Vagina (tissue), 2 donors: ENCODE measurements at regions not wholly inside any gene's neighbourhood (a gene's known extent, or its start where the extent isn't known, plus 50 kb on each side); places are given as distances from the start of the nearest gene placed in this dataset.

Experiments used
- CTCF ChIP-seq, 3 experiments: fragments of 450-650 bp in 2 of 3; fragments of 200-600 bp in 1 of 3; sonication (generic) in 1 of 3; IDR thresholded peaks; one replicate each; pipeline ENCODE4 v1.5.1; 2017 to 2019; ENCODE audit warnings: antibody characterized with exemption in 3 of 3, mild to moderate bottlenecking in 2 of 3, moderate library complexity in 2 of 3
- POLR2A ChIP-seq, 2 donors: fragments of 450-650 bp; IDR thresholded peaks; one replicate each; pipeline ENCODE4 v1.6.1; 2017; ENCODE audit warnings: antibody characterized with exemption in 2 of 2, mild to moderate bottlenecking in 2 of 2, moderate library complexity in 2 of 2

- TF ChIP-seq CTCF (IDR thresholded peaks at IDR 0.05) (no peak), POLR2A (IDR thresholded peaks at IDR 0.05) (no peak)
These were observed 161.0 kb downstream of the SPATA31D1 start for GRCh38 chr9:82149501-82149946.
